ENCODE measurements at regions not wholly inside any gene's neighbourhood (a gene's known extent, or its start where the extent isn't known, plus 50 kb on each side); places are given as distances from the start of the nearest gene placed in this dataset.
"Not testable (repeated sequence)": the region's sequence is repeated elsewhere in the genome, so short reads cannot be mapped to it uniquely, and the experiment has no call there.

- no peak for DNase-seq (ENCODE audit: low spot score)
These were observed 385.2 kb downstream of the GPAT3 start for GRCh38 chr4:83921124-83921523.

GRCh38 chr4:83920375-83920774, 384.5 kb downstream of the GPAT3 start:
- no peak for DNase-seq (ENCODE audit: low spot score)

- no peak for DNase-seq (ENCODE audit: low spot score)
These were observed 381.7 kb downstream of the GPAT3 start for GRCh38 chr4:83917572-83917971.

GRCh38 chr4:83910693-83911092, 374.8 kb downstream of the GPAT3 start:
- no peak for DNase-seq (ENCODE audit: low spot score)

- no peak for DNase-seq (ENCODE audit: low spot score)
These were observed 370.7 kb downstream of the GPAT3 start for GRCh38 chr4:83906561-83906960.

- no peak for DNase-seq (ENCODE audit: low spot score)
These were observed 370.0 kb downstream of the GPAT3 start for GRCh38 chr4:83905952-83906351.

- DNase-seq (ENCODE audit: low spot score) = not testable (repeated sequence)
These were observed 367.8 kb downstream of the GPAT3 start for GRCh38 chr4:83903740-83904139.

GRCh38 chr4:83894831-83895230, 358.9 kb downstream of the GPAT3 start:
- no peak for DNase-seq (ENCODE audit: low spot score)

- no peak for DNase-seq (ENCODE audit: low spot score)
These were observed 354.9 kb downstream of the GPAT3 start for GRCh38 chr4:83890816-83891215.

GRCh38 chr4:83890231-83890630, 354.3 kb downstream of the GPAT3 start:
- DNase-seq (ENCODE audit: low spot score) = no peak

- DNase-seq (ENCODE audit: low spot score) = no peak
These were observed 353.9 kb downstream of the GPAT3 start for GRCh38 chr4:83889802-83890201.

- DNase-seq (ENCODE audit: low spot score) = no peak
These were observed 349.6 kb downstream of the GPAT3 start for GRCh38 chr4:83885256-83886182.

GRCh38 chr4:83876047-83876446, 340.1 kb downstream of the GPAT3 start:
- DNase-seq (ENCODE audit: low spot score) = no peak

GRCh38 chr4:83875437-83875836, 339.5 kb downstream of the GPAT3 start:
- no peak for DNase-seq (ENCODE audit: low spot score)

- no peak for DNase-seq (ENCODE audit: low spot score)
These were observed 338.1 kb downstream of the GPAT3 start for GRCh38 chr4:83873996-83874395.

- DNase-seq (ENCODE audit: low spot score) = no peak
These were observed 334.5 kb downstream of the GPAT3 start for GRCh38 chr4:83870328-83870950.

GRCh38 chr4:83866834-83867621, 331.1 kb downstream of the GPAT3 start:
- no peak for DNase-seq (ENCODE audit: low spot score)

- no peak for DNase-seq (ENCODE audit: low spot score)
These were observed 329.7 kb downstream of the GPAT3 start for GRCh38 chr4:83865417-83866150.

- no peak for DNase-seq (ENCODE audit: low spot score)
These were observed 328.3 kb downstream of the GPAT3 start for GRCh38 chr4:83864097-83864817.

- no peak for DNase-seq (ENCODE audit: low spot score)
These were observed 326.6 kb downstream of the GPAT3 start for GRCh38 chr4:83862471-83862870.

- DNase-seq (ENCODE audit: low spot score) = no peak
These were observed 324.3 kb downstream of the GPAT3 start for GRCh38 chr4:83860200-83860599.
